ENCODE measurements at regions not wholly inside any gene's neighbourhood (a gene's known extent, or its start where the extent isn't known, plus 50 kb on each side); places are given as distances from the start of the nearest gene placed in this dataset.
A peak's percentile ranks its signal among the peaks of the same experiment; 100 is the strongest.

- ChIA-PET POLR2A (ENCODE audit: low non-redundant PET) (no interaction called here), CTCF (interaction anchor here (0.6 kb wide), 1 partner anchor 1564 kb away, joined by 3 read pairs; no protein-coding TSS in a partner anchor)
- TF ChIP-seq CTCF (conservative IDR thresholded peaks at IDR 0.05; ENCODE audit: low read depth), result no peak
- DNase-seq (ENCODE audit: low spot score), result peak; percentile 68
- H3K27ac ChIP-seq, result no peak overlapping the region
Observed at GRCh38 chr1:29453502-29454240, 217.3 kb downstream of the PTPRU start.

- H3K27ac ChIP-seq, result no peak overlapping the region
- ChIA-PET POLR2A (ENCODE audit: low non-redundant PET) (no interaction called here), CTCF (interaction anchor here (0.6 kb wide), 1 partner anchor 1639 kb away, joined by 3 read pairs; no protein-coding TSS in a partner anchor)
- no peak for TF ChIP-seq CTCF (conservative IDR thresholded peaks at IDR 0.05; ENCODE audit: low read depth)
- DNase-seq (ENCODE audit: low spot score), result no peak
Observed at GRCh38 chr1:29452463-29453230, 216.3 kb downstream of the PTPRU start.

GRCh38 chr1:29451368-29451892 lies 215.1 kb downstream of the PTPRU start:
- TF ChIP-seq CTCF (conservative IDR thresholded peaks at IDR 0.05; ENCODE audit: low read depth), result no peak
- CTCF ChIA-PET, result interaction anchor here (0.7 kb wide), 1 partner anchor 35 kb away, joined by 4 read pairs; no protein-coding TSS in a partner anchor
- POLR2A ChIA-PET (ENCODE audit: low non-redundant PET), result no interaction called here
- DNase-seq (ENCODE audit: low spot score), result no peak
- no peak overlapping the region for H3K27ac ChIP-seq

- no peak overlapping the region for H3K27ac ChIP-seq
Observed at GRCh38 chr1:29450591-29450990, 214.3 kb downstream of the PTPRU start.

GRCh38 chr1:29448456-29449235 lies 212.3 kb downstream of the PTPRU start:
- ChIA-PET POLR2A (ENCODE audit: low non-redundant PET) (no interaction called here), CTCF (no interaction called here)
- DNase-seq (ENCODE audit: low spot score), result no peak
- H3K27ac ChIP-seq, result no peak overlapping the region
- TF ChIP-seq CTCF (conservative IDR thresholded peaks at IDR 0.05; ENCODE audit: low read depth), result no peak

More at GRCh38 chr1:29450591-29450990, 214.3 kb downstream of the PTPRU start:
- ChIA-PET CTCF (no interaction called here), POLR2A (ENCODE audit: low non-redundant PET) (no interaction called here)
- no peak for TF ChIP-seq CTCF (conservative IDR thresholded peaks at IDR 0.05; ENCODE audit: low read depth)
- no peak for DNase-seq (ENCODE audit: low spot score)

GRCh38 chr1:29447368-29447767 lies 211.0 kb downstream of the PTPRU start:
- H3K27ac ChIP-seq, result no peak overlapping the region
- ChIA-PET POLR2A (ENCODE audit: low non-redundant PET) (no interaction called here), CTCF (interaction anchor here (0.6 kb wide), 1 partner anchor 186 kb away, joined by 3 read pairs; no protein-coding TSS in a partner anchor)
- no peak for TF ChIP-seq CTCF (conservative IDR thresholded peaks at IDR 0.05; ENCODE audit: low read depth)
- no peak for DNase-seq (ENCODE audit: low spot score)

Measured in RWPE1 (cell line).